Lung (tissue), 11 donors: ENCODE measurements at regions not wholly inside any gene's neighbourhood (a gene's known extent, or its start where the extent isn't known, plus 50 kb on each side); places are given as distances from the start of the nearest gene placed in this dataset.

ENCODE experiments used
- ATAC-seq: fragments of 200-7000 bp; cut with Tn5 transposase; one replicate; pipeline ENCODE4 v1.9.1; 2020; ENCODE audit warnings: moderate number of reproducible peaks; ENCODE audit not compliant: insufficient read depth, low FRiP score
- DNase-seq, 3 donors: peaks; one replicate each; pipeline ENCODE4 v3.0.0-alpha.2; 2013 to 2017
- H3K27ac ChIP-seq, 2 donors: one replicate each; pipeline ENCODE4 v1.5.1; 2013; ENCODE audit warnings: mild to moderate bottlenecking in 2 of 2, moderate library complexity in 2 of 2, control low read depth in 1 of 2, inconsistent platforms in 1 of 2, low read depth in 1 of 2, low read length in 1 of 2
- H3K27me3 ChIP-seq, 3 donors: one replicate each; pipeline ENCODE4 v1.5.1; 2013; ENCODE audit warnings: low read length in 2 of 3; ENCODE audit not compliant: control insufficient read depth in 3 of 3, insufficient read depth in 3 of 3
- H3K36me3 ChIP-seq, 4 donors: one replicate each; pipeline ENCODE4 v1.5.1; 2013; ENCODE audit warnings: low read length in 4 of 4, mild to moderate bottlenecking in 1 of 4, moderate library complexity in 1 of 4; ENCODE audit not compliant: control insufficient read depth in 4 of 4, insufficient read depth in 4 of 4
- H3K4me1 ChIP-seq, 5 donors: one replicate each; pipeline ENCODE4 v1.5.1; 2013; ENCODE audit warnings: low read length in 5 of 5, mild to moderate bottlenecking in 2 of 5, moderate library complexity in 1 of 5; ENCODE audit not compliant: control insufficient read depth in 5 of 5, insufficient read depth in 5 of 5
- H3K4me3 ChIP-seq: one replicate; pipeline ENCODE4 v1.5.1; 2013; ENCODE audit warnings: mild to moderate bottlenecking, control low read depth, moderate library complexity
- H3K9ac ChIP-seq, 2 donors: one replicate each; pipeline ENCODE4 v1.5.1; 2013; ENCODE audit warnings: low read length in 2 of 2, control low read depth in 1 of 2; ENCODE audit not compliant: insufficient read depth in 1 of 2
- H3K9me3 ChIP-seq, 4 donors: one replicate each; pipeline ENCODE4 v1.5.1; 2013; ENCODE audit warnings: low read length in 3 of 4, mild to moderate bottlenecking in 1 of 4, moderate library complexity in 1 of 4; ENCODE audit not compliant: control insufficient read depth in 4 of 4, insufficient read depth in 3 of 4
- WGBS, 2 donors: extraction: QIAGEN DNeasy Blood & Tissue Kit; methylation state at CpG; one replicate each; pipeline ENCODE4 v1.1.7; 2013; 5-methylcytosine and 5-hydroxymethylcytosine counted together
- TF ChIP-seq, protein P1 (sequence below): IDR thresholded peaks from 2 replicates; pipeline ENCODE4 v1.5.1; 2012; ENCODE audit warnings: mild to moderate bottlenecking; ENCODE audit errors: control extremely low read depth, extremely low read depth
- donor health status: control.
- donor health status: control.
- donor health status: Bipolar disorder and iron deficiency.
- donor health status: healthy.
- donor health status: DM: yes; HTN: yes; CAD: no.

DNA sequence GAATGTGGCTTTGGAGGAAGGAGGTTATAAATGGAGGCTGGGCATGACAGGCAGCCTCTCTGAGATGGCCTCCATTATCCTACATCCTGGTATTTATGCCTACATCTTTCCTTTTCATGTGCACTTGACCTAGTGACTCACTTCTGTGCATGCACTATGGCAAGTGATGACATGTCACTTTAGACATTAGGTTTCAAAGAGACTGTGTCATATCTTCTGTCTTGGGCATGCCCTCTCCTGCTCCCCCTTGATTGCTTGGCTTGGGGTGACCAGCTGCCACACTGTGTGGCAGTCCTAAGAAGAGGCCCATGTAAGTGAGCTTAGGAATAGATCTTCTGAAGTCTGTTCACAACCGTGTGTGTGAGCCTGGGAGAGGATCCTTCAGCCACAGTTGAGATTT is 472.8 kb downstream of the FGF9 start:
- Histone ChIP-seq H3K4me1 (peaks cover 0 to 21% (median 0%) of the 10 kb centered on the region in 5 donors), H3K27ac (no peak overlapping the region), H3K36me3 (no peaks in the 10 kb centered on the region), H3K9me3 (no peaks in the 10 kb centered on the region), H3K4me3 (no peak overlapping the region), H3K27me3 (no peaks in the 10 kb centered on the region), H3K9ac (no peak overlapping the region)
- TF ChIP-seq, protein P1, sequence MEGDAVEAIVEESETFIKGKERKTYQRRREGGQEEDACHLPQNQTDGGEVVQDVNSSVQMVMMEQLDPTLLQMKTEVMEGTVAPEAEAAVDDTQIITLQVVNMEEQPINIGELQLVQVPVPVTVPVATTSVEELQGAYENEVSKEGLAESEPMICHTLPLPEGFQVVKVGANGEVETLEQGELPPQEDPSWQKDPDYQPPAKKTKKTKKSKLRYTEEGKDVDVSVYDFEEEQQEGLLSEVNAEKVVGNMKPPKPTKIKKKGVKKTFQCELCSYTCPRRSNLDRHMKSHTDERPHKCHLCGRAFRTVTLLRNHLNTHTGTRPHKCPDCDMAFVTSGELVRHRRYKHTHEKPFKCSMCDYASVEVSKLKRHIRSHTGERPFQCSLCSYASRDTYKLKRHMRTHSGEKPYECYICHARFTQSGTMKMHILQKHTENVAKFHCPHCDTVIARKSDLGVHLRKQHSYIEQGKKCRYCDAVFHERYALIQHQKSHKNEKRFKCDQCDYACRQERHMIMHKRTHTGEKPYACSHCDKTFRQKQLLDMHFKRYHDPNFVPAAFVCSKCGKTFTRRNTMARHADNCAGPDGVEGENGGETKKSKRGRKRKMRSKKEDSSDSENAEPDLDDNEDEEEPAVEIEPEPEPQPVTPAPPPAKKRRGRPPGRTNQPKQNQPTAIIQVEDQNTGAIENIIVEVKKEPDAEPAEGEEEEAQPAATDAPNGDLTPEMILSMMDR = no peak
- DNase-seq (no peak), ATAC-seq (no peak)
- 49 to 81% methylated on average over 1 of the region's 1 CpG for WGBS, 2 donors

DNA sequence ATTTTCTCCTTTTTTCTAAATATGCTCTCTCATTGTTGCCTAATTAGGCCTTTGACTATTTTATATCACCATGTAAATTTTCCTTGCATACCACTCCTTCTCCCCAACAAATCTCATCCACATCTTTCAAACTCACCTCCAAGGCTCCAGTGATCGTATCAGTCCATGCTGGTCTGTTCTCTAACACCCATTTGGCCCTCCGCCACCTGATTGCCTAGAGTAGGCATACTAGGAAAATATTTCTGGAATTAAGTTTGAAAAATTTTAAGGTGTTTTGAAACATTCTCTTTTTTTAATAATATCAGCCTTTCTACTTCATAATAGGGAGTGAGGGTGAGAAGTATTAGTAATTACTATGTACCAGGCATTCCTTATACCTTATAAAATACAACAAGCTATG is 473.9 kb downstream of the FGF9 start:
- H3K4me3 ChIP-seq = no peak overlapping the region
- no peaks in the 10 kb centered on the region for H3K36me3 ChIP-seq
- DNase-seq = no peak
- 85 to 87% methylated on average over 2 of the region's 2 CpGs for WGBS, 2 donors
- TF ChIP-seq, protein P1 = no peak
- no peaks in the 10 kb centered on the region for H3K27me3 ChIP-seq
- no peak for ATAC-seq
- H3K9me3 ChIP-seq = peaks cover 0 to 2% (median 0%) of the 10 kb centered on the region in 4 donors
- H3K4me1 ChIP-seq = peaks cover 0 to 21% (median 0%) of the 10 kb centered on the region in 5 donors
- H3K27ac ChIP-seq = no peak overlapping the region
- H3K9ac ChIP-seq = no peak overlapping the region

DNA sequence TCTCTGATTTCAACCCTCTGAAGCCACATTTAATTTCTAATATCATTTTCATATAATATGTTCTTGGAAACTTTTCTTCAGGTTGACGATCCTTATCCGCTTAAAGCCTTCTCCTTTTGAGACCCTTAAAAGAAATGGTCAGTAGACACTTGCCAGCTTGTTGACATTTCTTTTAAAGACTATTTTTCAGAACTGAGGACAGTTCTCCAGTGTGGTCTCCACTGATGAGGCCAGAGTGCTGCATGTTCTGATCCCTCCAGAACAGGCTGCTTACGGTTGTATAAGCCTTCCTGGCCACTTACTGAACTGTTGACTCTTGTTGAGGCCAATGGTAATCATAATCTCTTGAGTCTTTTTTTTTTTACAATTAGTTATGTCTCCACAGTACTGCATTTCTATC is 477.3 kb downstream of the FGF9 start:
- Histone ChIP-seq H3K9me3 (peaks cover 0 to 2% (median 0%) of the 10 kb centered on the region in 4 donors), H3K9ac (no peak overlapping the region), H3K4me3 (no peak overlapping the region), H3K4me1 (no peaks in the 10 kb centered on the region), H3K27me3 (no peaks in the 10 kb centered on the region), H3K36me3 (no peaks in the 10 kb centered on the region), H3K27ac (no peak overlapping the region)
- ATAC-seq (no peak), DNase-seq (no peak)
- WGBS, 2 donors = 85 to 89% methylated on average over 3 of the region's 3 CpGs
- TF ChIP-seq, protein P1 = no peak

DNA sequence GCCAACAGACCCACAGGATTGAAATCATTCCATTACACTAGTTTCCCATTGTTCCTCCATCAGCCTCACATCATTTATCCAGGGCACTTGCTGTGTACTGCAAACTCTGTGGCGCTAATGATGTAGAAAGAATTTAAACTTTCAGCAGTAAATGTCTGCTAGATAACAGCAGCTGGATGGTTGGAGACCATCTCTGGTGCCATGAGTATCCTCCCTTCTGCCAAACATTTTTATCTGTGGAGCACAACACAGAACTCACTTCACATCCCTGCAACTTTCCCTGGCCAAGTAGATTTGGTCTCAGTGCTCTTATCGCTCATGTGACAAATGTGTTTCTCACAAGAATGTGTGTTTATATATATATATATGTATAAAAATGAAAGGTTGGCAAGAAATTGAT is 481.9 kb downstream of the FGF9 start:
- Histone ChIP-seq H3K4me1 (peaks cover 0 to 6% (median 0%) of the 10 kb centered on the region in 5 donors), H3K27me3 (no peaks in the 10 kb centered on the region), H3K9ac (no peak overlapping the region), H3K4me3 (no peak overlapping the region), H3K36me3 (no peaks in the 10 kb centered on the region), H3K9me3 (peaks cover 0 to 2% (median 0%) of the 10 kb centered on the region in 4 donors), H3K27ac (no peak overlapping the region)
- whole genome bisulfite sequencing, 2 donors = 67 to 78% methylated on average over 2 of the region's 2 CpGs
- no peak for ATAC-seq
- DNase-seq = peak; percentile 53 to 83 (median 78)
- TF ChIP-seq, protein P1 = no peak
